ENCODE measurements at regions not wholly inside any gene's neighbourhood (a gene's known extent, or its start where the extent isn't known, plus 50 kb on each side); places are given as distances from the start of the nearest gene placed in this dataset.

DNA sequence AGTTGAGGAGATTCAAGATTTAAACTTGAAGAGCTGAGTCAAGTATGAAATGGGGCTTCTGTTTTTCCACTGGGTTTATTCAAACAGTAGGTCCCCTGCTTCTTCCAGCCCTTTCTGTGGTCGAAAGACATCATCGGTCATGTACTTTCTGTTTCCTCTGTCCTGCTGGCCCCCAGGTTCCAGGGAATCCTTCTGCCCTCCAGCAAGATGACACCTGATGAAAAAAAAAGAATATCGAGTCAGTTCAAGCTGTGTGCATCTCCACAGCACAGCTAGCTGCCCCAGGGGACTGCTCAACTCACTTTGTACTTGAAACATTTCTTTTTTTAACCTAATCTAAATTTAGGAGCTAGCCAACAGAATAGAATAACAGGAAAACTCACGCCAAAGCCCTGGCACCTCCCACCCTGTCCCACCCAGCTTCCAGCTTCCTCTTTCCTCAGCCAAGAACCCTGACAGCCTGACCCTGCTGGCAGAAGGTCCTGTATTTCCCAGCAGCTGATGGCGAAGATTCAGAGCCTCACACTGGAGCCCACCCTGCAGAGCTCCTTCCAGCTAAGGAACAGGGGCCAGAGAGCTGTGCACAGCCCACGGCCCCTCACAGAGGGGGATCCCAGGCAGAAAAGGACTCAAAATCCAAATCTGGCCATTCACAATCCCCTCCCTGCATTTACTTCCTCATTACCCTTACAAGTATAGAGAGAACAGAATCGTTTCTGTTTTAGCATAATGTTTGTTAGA lies 176.5 kb downstream of the PSMG1 start:
- no peak for TF ChIP-seq CTCF (IDR thresholded peaks at IDR 0.05)
- peak in 1 of 3 donors; percentile 17 for TF ChIP-seq POLR2A (IDR thresholded peaks at IDR 0.05)

All from body of pancreas (tissue), 4 donors.